IMR-90 (cell line): ENCODE measurements at regions not wholly inside any gene's neighbourhood (a gene's known extent, or its start where the extent isn't known, plus 50 kb on each side); places are given as distances from the start of the nearest gene placed in this dataset.

Source experiments
- ATAC-seq: fragments of 200-7000 bp; cut with Tn5 transposase; 2 replicates; pipeline ENCODE4 v1.9.1; 2020; ENCODE audit warnings: low read depth, mild to moderate bottlenecking, moderate library complexity
- BruUV-seq: library from RNA; stranded (reverse); fragments of 400-500 nt; replicated peaks from 2 replicates; lab custom pipeline; 2021; lab: Mats Ljungman, UMichigan
- CTCF ChIA-PET: fragments of 300-600 bp; formaldehyde crosslinking; extraction: SDS; loops from one replicate; lab custom pipeline; 2021; ENCODE audit warnings: antibody characterized with exemption; lab: Yijun Ruan, JAX
- POLR2A ChIA-PET: fragments of 300-600 bp; sonication (Branson Sonifier 250); formaldehyde crosslinking; loops from one replicate; lab custom pipeline; 2022; ENCODE audit warnings: antibody characterized with exemption; ENCODE audit not compliant: unreplicated experiment; lab: Charles Lee
- DNase-seq: peaks from one replicate; pipeline ENCODE4 v3.0.0; 2013
- H2AFZ ChIP-seq: replicated peaks from 2 replicates; pipeline ENCODE3; 2013; ENCODE audit warnings: low read length, mild to moderate bottlenecking; ENCODE audit not compliant: poor library complexity
- H2AK5ac ChIP-seq: 2 replicates; pipeline ENCODE4 v1.6.1; 2013; ENCODE audit warnings: low read depth, low read length, inconsistent platforms
- H2AK9ac ChIP-seq: replicated peaks from 2 replicates; pipeline ENCODE3; 2013; ENCODE audit warnings: mild to moderate bottlenecking, low read depth, low read length, moderate library complexity; ENCODE audit not compliant: poor library complexity
- H2BK120ac ChIP-seq: 2 replicates; pipeline ENCODE4 v1.6.1; 2013; ENCODE audit warnings: low read depth, low read length, inconsistent platforms
- H2BK15ac ChIP-seq: 3 replicates; pipeline ENCODE4 v1.6.1; 2013; ENCODE audit warnings: low read depth, low read length, inconsistent platforms
- H2BK20ac ChIP-seq: 2 replicates; pipeline ENCODE4 v1.6.1; 2013; ENCODE audit warnings: low read depth, mild to moderate bottlenecking, inconsistent platforms, low read length, moderate library complexity
- H2BK5ac ChIP-seq: 2 replicates; pipeline ENCODE4 v1.6.1; 2013; ENCODE audit warnings: mild to moderate bottlenecking, low read depth, low read length, inconsistent platforms; ENCODE audit not compliant: poor library complexity, severe bottlenecking
- H3K14ac ChIP-seq: replicated peaks from 2 replicates; pipeline ENCODE4 v1.6.1; 2013; ENCODE audit warnings: low read depth, low read length, inconsistent platforms
- H3K18ac ChIP-seq: 2 replicates; pipeline ENCODE4 v1.6.1; 2013; ENCODE audit warnings: low read depth, low read length, control low read depth
- H3K23ac ChIP-seq: 2 replicates; pipeline ENCODE4 v1.6.1; 2013; ENCODE audit warnings: low read depth, low read length, inconsistent platforms
- H3K27ac ChIP-seq: 2 replicates; pipeline ENCODE4 v1.5.1; 2013; ENCODE audit warnings: mild to moderate bottlenecking, control low read depth, low read length; ENCODE audit not compliant: insufficient read depth
- H3K27me3 ChIP-seq: 2 replicates; pipeline ENCODE4 v1.6.1; 2013; ENCODE audit warnings: low read length; ENCODE audit not compliant: control insufficient read depth, insufficient read depth
- H3K36me3 ChIP-seq: 2 replicates; pipeline ENCODE4 v1.6.1; 2013; ENCODE audit warnings: low read length, mixed read lengths; ENCODE audit not compliant: control insufficient read depth, insufficient read depth
- H3K4ac ChIP-seq: 2 replicates; pipeline ENCODE4 v1.6.1; 2013; ENCODE audit warnings: low read depth, low read length, inconsistent platforms
- H3K4me1 ChIP-seq: 2 replicates; pipeline ENCODE4 v1.6.1; 2013; ENCODE audit warnings: low read length, mixed read lengths; ENCODE audit not compliant: control insufficient read depth, insufficient read depth
- H3K4me2 ChIP-seq: 2 replicates; pipeline ENCODE4 v1.6.1; 2013; ENCODE audit warnings: low read depth, mild to moderate bottlenecking, control low read depth, low read length, moderate library complexity
- H3K4me3 ChIP-seq: 2 replicates; pipeline ENCODE4 v1.5.1; 2013; ENCODE audit warnings: low read depth, mild to moderate bottlenecking, control low read depth, low read length, moderate library complexity; ENCODE audit not compliant: insufficient read depth
- H3K56ac ChIP-seq: 2 replicates; pipeline ENCODE4 v1.6.1; 2013; ENCODE audit warnings: low read length, inconsistent platforms; ENCODE audit not compliant: insufficient read depth; ENCODE audit errors: extremely low read depth
- H3K79me1 ChIP-seq, 2 experiments: 2 replicates each; pipeline ENCODE4 v1.6.1; 2013; ENCODE audit warnings: low read length in 2 of 2, inconsistent platforms in 1 of 2, low read depth in 1 of 2
- H3K9ac ChIP-seq: 2 replicates; pipeline ENCODE4 v1.6.1; 2013; ENCODE audit warnings: low read depth, low read length, control low read depth
- H3K9me1 ChIP-seq: 2 replicates; pipeline ENCODE4 v1.6.1; 2013; ENCODE audit warnings: low read length, inconsistent platforms; ENCODE audit not compliant: insufficient read depth
- H3K9me3 ChIP-seq: 2 replicates; pipeline ENCODE4 v1.6.1; 2013; ENCODE audit warnings: low read length; ENCODE audit not compliant: control insufficient read depth, insufficient read depth
- H4K20me1 ChIP-seq: 2 replicates; pipeline ENCODE4 v1.6.1; 2013; ENCODE audit warnings: low read length, inconsistent platforms; ENCODE audit not compliant: insufficient read depth
- H4K5ac ChIP-seq: 2 replicates; pipeline ENCODE4 v1.6.1; 2013; ENCODE audit warnings: mild to moderate bottlenecking, low read depth, low read length, control low read depth
- H4K8ac ChIP-seq, 2 experiments: 2 replicates each; pipeline ENCODE4 v1.6.1; 2013; ENCODE audit warnings: low read depth in 2 of 2, low read length in 2 of 2, control low read depth in 1 of 2, inconsistent platforms in 1 of 2
- H4K91ac ChIP-seq: 2 replicates; pipeline ENCODE4 v1.6.1; 2013; ENCODE audit warnings: low read depth, low read length, inconsistent platforms; ENCODE audit not compliant: insufficient read depth
- BHLHE40 ChIP-seq: fragments of 150-350 bp; IDR thresholded peaks from 2 replicates; pipeline ENCODE4 v1.6.1; 2016; ENCODE audit warnings: mild to moderate bottlenecking, low read depth, low read length
- CTCF ChIP-seq: conservative IDR thresholded peaks from 2 replicates; pipeline ENCODE4 v1.5.1; 2012; ENCODE audit warnings: mild to moderate bottlenecking, low read depth, low read length, improper control_type of control experiment
- ELK1 ChIP-seq: fragments of 150-350 bp; IDR thresholded peaks from 2 replicates; pipeline ENCODE4 v1.6.1; 2016; ENCODE audit warnings: low read depth, mild to moderate bottlenecking, low read length, moderate library complexity, borderline replicate concordance
- FOS ChIP-seq: fragments of 150-350 bp; IDR thresholded peaks from 2 replicates; pipeline ENCODE4 v1.6.1; 2016; ENCODE audit warnings: low read depth, low read length
- MAFK ChIP-seq: IDR thresholded peaks from 2 replicates; pipeline ENCODE4 v1.6.1; 2012; ENCODE audit warnings: low read depth, low read length, improper control_type of control experiment
- MAZ ChIP-seq: IDR thresholded peaks from 2 replicates; pipeline ENCODE4 v1.6.1; 2012; ENCODE audit warnings: low read depth, mild to moderate bottlenecking, low read length, improper control_type of control experiment, moderate library complexity, borderline replicate concordance
- MXI1 ChIP-seq: IDR thresholded peaks from 2 replicates; pipeline ENCODE4 v1.6.1; 2012; ENCODE audit warnings: low read depth, mild to moderate bottlenecking, low read length, moderate library complexity, borderline replicate concordance
- NFE2L2 ChIP-seq: fragments of 150-350 bp; IDR thresholded peaks from 2 replicates; pipeline ENCODE4 v1.6.1; 2016; ENCODE audit warnings: low read depth, mild to moderate bottlenecking, low read length
- POLR2A ChIP-seq: IDR thresholded peaks from 2 replicates; pipeline ENCODE4 v1.6.1; 2012; ENCODE audit warnings: mild to moderate bottlenecking, low read depth, low read length
- RCOR1 ChIP-seq: IDR thresholded peaks from 2 replicates; pipeline ENCODE4 v1.6.1; 2012; ENCODE audit warnings: mild to moderate bottlenecking, low read length, improper control_type of control experiment; ENCODE audit not compliant: insufficient replicate concordance
- RFX5 ChIP-seq: IDR thresholded peaks from 2 replicates; pipeline ENCODE4 v1.8.0; 2012; ENCODE audit warnings: low read depth, mild to moderate bottlenecking, low read length, moderate library complexity
- WGBS, 2 experiments: methylation state at CpG; one replicate each; pipeline versions ENCODE4 v1.1.5 to v1.1.7; 2013; ENCODE audit warnings: missing lambda C conversion rate in 2 of 2; ENCODE audit not compliant: insufficient read length in 1 of 2; ENCODE audit errors: extremely low coverage in 2 of 2; 5-methylcytosine and 5-hydroxymethylcytosine counted together
- dilution Hi-C: fragments of 300-500 bp; cut with HindIII; formaldehyde crosslinking; loops from one replicate; pipeline ENCODE4 v1.14.3; 2018; ENCODE audit warnings: low sequenced_read_pairs; ENCODE audit not compliant: unreplicated experiment
- in situ Hi-C: fragments of 300-500 bp; cut with MboI; formaldehyde crosslinking; loops from 3 replicates; pipeline ENCODE4 v1.14.3; 2019; ENCODE audit warnings: low sequenced_read_pairs, inconsistent platforms, mixed read lengths
- intact Hi-C: fragments of 100-400 bp; cut with micrococcal nuclease; formaldehyde crosslinking; loops from 2 replicates; pipeline ENCODE4 v1.10.0; 2022

GRCh38 chr1:67522001-67522441, 91.8 kb upstream of the SERBP1 start:
- no peak overlapping the region for H2AK5ac ChIP-seq
- H3K79me1 ChIP-seq = no peaks in the 10 kb centered on the region
- intact Hi-C loops (no loop called here), in situ Hi-C loops (loop anchor here (10.0 kb wide), 1 partner anchor 583 kb away; no protein-coding TSS in a partner anchor), dilution Hi-C loops (no loop called here)
- H4K91ac ChIP-seq = no peak overlapping the region
- H2AK9ac ChIP-seq = no peak overlapping the region
- H2BK15ac ChIP-seq = no peak overlapping the region
- no peak overlapping the region for H3K23ac ChIP-seq
- H2BK120ac ChIP-seq = no peak overlapping the region
- no peak overlapping the region for H3K14ac ChIP-seq
- no peaks in the 10 kb centered on the region; the same call in 1 of the 2 replicates for H3K9me1 ChIP-seq
- H3K4me3 ChIP-seq = no peak overlapping the region
- DNase-seq (no peak), ATAC-seq (no peak)
- no peak overlapping the region for H3K9ac ChIP-seq
- 76% methylated on average over 2 of the region's 4 CpGs; no CpG with 5 or more reads in 1 of the 2 experiments for WGBS, 2 experiments
- ChIA-PET CTCF (no interaction called here), POLR2A (no interaction called here)
- peaks cover 6% of the 10 kb centered on the region; the same call in 1 of the 2 replicates for H3K27me3 ChIP-seq
- BruUV-seq = no TSS peak
- peaks cover 6% of the 10 kb centered on the region for H3K9me3 ChIP-seq
- H3K4me1 ChIP-seq = no peaks in the 10 kb centered on the region
- no peak overlapping the region for H2BK5ac ChIP-seq
- H4K20me1 ChIP-seq = no peaks in the 10 kb centered on the region
- H4K5ac ChIP-seq = no peak overlapping the region
- no peak overlapping the region for H2AFZ ChIP-seq
- H3K56ac ChIP-seq = no peak overlapping the region
- no peak overlapping the region for H3K4ac ChIP-seq
- no peak overlapping the region for H2BK20ac ChIP-seq
- no peak overlapping the region for H3K18ac ChIP-seq
- no peak overlapping the region for H3K27ac ChIP-seq
- no peaks in the 10 kb centered on the region for H3K36me3 ChIP-seq
- H4K8ac ChIP-seq = no peak overlapping the region
- TF ChIP-seq ELK1 (no peak), RFX5 (no peak), CTCF (no peak), BHLHE40 (no peak), POLR2A (no peak), FOS (no peak), MAFK (no peak), MAZ (no peak), MXI1 (no peak), RCOR1 (no peak), NFE2L2 (no peak)
- no peak overlapping the region for H3K4me2 ChIP-seq
